Adrenal gland (tissue), 9 donors: ENCODE measurements at regions not wholly inside any gene's neighbourhood (a gene's known extent, or its start where the extent isn't known, plus 50 kb on each side); places are given as distances from the start of the nearest gene placed in this dataset.

Source experiments
- DNase-seq, 7 donors: peaks; one replicate each; pipeline ENCODE4 v3.0.0-alpha.2; 2019 to 2020
- H3K27ac ChIP-seq, 5 donors: fragments of 200-600 bp; sonication (generic) in 4 of 5; 1 replicate in 3 of 5; 2 replicates in 2 of 5; pipeline versions ENCODE4 v1.5.1 to v1.8.0; 2016 to 2020; ENCODE audit warnings: mild to moderate bottlenecking in 1 of 5
- H3K27me3 ChIP-seq: fragments of 200-600 bp; 2 replicates; pipeline ENCODE4 v1.8.0; 2021
- H3K36me3 ChIP-seq, 2 donors: fragments of 200-600 bp; replicated peaks in 1 of 2; 1 replicate in 1 of 2; 2 replicates in 1 of 2; pipeline versions ENCODE4 v1.5.1 to v1.8.0; 2018 to 2022
- H3K4me1 ChIP-seq, 2 donors: fragments of 200-600 bp; replicated peaks in 1 of 2; 1 replicate in 1 of 2; 2 replicates in 1 of 2; pipeline versions ENCODE4 v1.5.1 to v1.8.0; 2018 to 2021
- H3K4me3 ChIP-seq, 4 donors: fragments of 200-600 bp; sonication (generic) in 3 of 4; one replicate each; pipeline ENCODE4 v1.5.1; 2016 to 2018
- H3K9me3 ChIP-seq, 3 donors: fragments of 200-600 bp; sonication (generic) in 1 of 3; replicated peaks in 1 of 3; 1 replicate in 2 of 3; 2 replicates in 1 of 3; pipeline versions ENCODE4 v1.5.1 to v1.8.0; 2016 to 2021
- CTCF ChIP-seq, 6 experiments: fragments of 450-650 bp in 4 of 6; fragments of 200-600 bp in 2 of 6; sonication (generic) in 1 of 6; IDR thresholded peaks; 1 replicate in 5 of 6; 2 replicates in 1 of 6; pipeline versions ENCODE4 v1.5.1 to v1.8.0; 2016 to 2021; ENCODE audit warnings: antibody characterized with exemption in 6 of 6, mild to moderate bottlenecking in 2 of 6, moderate library complexity in 1 of 6
- POLR2A ChIP-seq, 2 donors: fragments of 450-650 bp; IDR thresholded peaks; one replicate each; pipeline ENCODE4 v1.6.1; 2017; ENCODE audit warnings: antibody characterized with exemption in 2 of 2, mild to moderate bottlenecking in 2 of 2, moderate library complexity in 1 of 2
- WGBS, 4 donors: extraction: QIAGEN DNeasy Blood & Tissue Kit in 2 of 4; methylation state at CpG; one replicate each; pipeline versions ENCODE4 v1.1.5 to v1.1.7; 2013 to 2017; 5-methylcytosine and 5-hydroxymethylcytosine counted together
- intact Hi-C, 2 donors: fragments of 100-400 bp; cut with DNase I; formaldehyde crosslinking; loops; one replicate each; pipeline versions ENCODE4 v1.14.1 to v1.15.0; 2022 to 2023
- donor health status: healthy with polysubstance abuse.
- donor health status: Bipolar disorder and iron deficiency.
- donor health status: DM: yes; HTN: yes; CAD: no.
- donor health status: DM: no; HTN: no; CAD: no.
- donor health status: DM: no; HTN: no; CAD: no.

DNA sequence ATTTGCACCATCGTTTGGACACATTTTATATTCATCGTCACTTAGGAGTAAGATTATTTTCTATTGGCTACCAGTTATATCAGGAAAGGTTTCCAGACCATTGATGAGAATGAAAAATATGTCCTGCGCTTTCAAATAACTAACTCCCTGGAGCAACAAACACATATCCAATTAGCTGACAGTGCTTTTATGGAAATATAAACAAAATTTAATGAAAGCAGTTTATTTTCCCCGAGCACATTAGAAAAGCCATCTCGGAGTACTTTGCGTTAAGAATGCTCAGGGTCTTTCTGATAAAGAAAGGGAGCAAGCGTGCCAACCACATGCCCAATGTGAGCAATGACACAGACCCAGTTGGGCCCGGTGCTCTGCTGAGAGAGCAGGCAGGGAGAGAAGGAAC, 85.1 kb upstream of the ZPBP start:
- intact Hi-C loops: no loop called here
- H3K9me3 ChIP-seq: no peaks in the 10 kb centered on the region
- H3K4me1 ChIP-seq: no peaks in the 10 kb centered on the region
- no peak overlapping the region for H3K27ac ChIP-seq
- 83 to 89% (median 87%) methylated on average over 8 of the region's 8 CpGs for WGBS, 4 donors
- no peak overlapping the region for H3K4me3 ChIP-seq
- TF ChIP-seq CTCF (IDR thresholded peaks at IDR 0.05): no peak
- DNase-seq: no peak
- H3K27me3 ChIP-seq: peaks cover 3% of the 10 kb centered on the region
- no peaks in the 10 kb centered on the region for H3K36me3 ChIP-seq

DNA sequence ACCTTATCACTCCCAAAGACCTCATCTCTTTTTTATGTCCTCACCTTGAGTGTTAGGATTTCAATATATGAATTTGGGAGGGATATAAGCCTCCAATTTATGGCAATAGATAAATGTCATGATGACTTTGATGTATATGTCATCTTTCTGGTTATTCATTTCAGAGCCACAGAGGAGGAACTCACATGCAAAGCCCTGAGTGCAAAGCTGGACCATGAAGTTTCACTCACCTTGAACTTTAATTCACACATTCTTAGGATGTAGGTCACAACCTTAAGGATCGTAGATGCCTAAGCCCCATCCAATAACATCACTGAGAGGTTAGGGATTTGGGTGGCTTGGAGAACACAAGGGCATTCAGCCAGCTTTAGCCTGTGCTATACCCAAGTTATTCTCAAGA, 81.9 kb upstream of the ZPBP start:
- H3K4me1 ChIP-seq: no peaks in the 10 kb centered on the region
- TF ChIP-seq CTCF (IDR thresholded peaks at IDR 0.05): no peak
- no peaks in the 10 kb centered on the region for H3K9me3 ChIP-seq
- H3K27ac ChIP-seq: no peak overlapping the region
- H3K27me3 ChIP-seq: peaks cover 3% of the 10 kb centered on the region
- no peak overlapping the region for H3K4me3 ChIP-seq
- intact Hi-C loops: no loop called here
- 38 to 85% (median 82%) methylated on average over 1 of the region's 1 CpG for WGBS, 4 donors
- no peak for DNase-seq
- no peaks in the 10 kb centered on the region for H3K36me3 ChIP-seq

GRCh38 chr7:50166997-50167965, 74.2 kb upstream of the ZPBP start:
- Histone ChIP-seq H3K27me3 (no peaks in the 10 kb centered on the region), H3K9me3 (no peaks in the 10 kb centered on the region), H3K36me3 (no peaks in the 10 kb centered on the region), H3K4me1 (no peaks in the 10 kb centered on the region), H3K4me3 (no peak overlapping the region), H3K27ac (no peak overlapping the region)
- intact Hi-C loops: no loop called here
- WGBS, 4 donors: 63 to 70% (median 67%) methylated on average over 9 to 13 of the region's 13 CpGs
- TF ChIP-seq POLR2A (IDR thresholded peaks at IDR 0.05) (no peak), CTCF (IDR thresholded peaks at IDR 0.05) (no peak)
- no peak for DNase-seq

- Histone ChIP-seq H3K27ac (no peak overlapping the region), H3K4me1 (no peaks in the 10 kb centered on the region), H3K36me3 (no peaks in the 10 kb centered on the region), H3K27me3 (no peaks in the 10 kb centered on the region), H3K4me3 (no peak overlapping the region), H3K9me3 (no peaks in the 10 kb centered on the region)
- WGBS, 4 donors: 71 to 82% (median 79%) methylated on average over 6 of the region's 6 CpGs
- no peak for DNase-seq
- TF ChIP-seq POLR2A (IDR thresholded peaks at IDR 0.05): no peak
- TF ChIP-seq CTCF (IDR thresholded peaks at IDR 0.05): no peak
- intact Hi-C loops: no loop called here
These were observed 71.6 kb upstream of the ZPBP start for GRCh38 chr7:50164559-50165170.
